Activated CD4-positive, CD25-positive, alpha-beta regulatory T cell (primary cell): ENCODE measurements at regions not wholly inside any gene's neighbourhood (a gene's known extent, or its start where the extent isn't known, plus 50 kb on each side); places are given as distances from the start of the nearest gene placed in this dataset.
"Not testable (repeated sequence)": the region's sequence is repeated elsewhere in the genome, so short reads cannot be mapped to it uniquely, and the experiment has no call there.

Source experiments
- DNase-seq, 4 experiments: peaks; one replicate each; lab custom pipeline; 2025; lab: John Stamatoyannopoulos, UW

DNA sequence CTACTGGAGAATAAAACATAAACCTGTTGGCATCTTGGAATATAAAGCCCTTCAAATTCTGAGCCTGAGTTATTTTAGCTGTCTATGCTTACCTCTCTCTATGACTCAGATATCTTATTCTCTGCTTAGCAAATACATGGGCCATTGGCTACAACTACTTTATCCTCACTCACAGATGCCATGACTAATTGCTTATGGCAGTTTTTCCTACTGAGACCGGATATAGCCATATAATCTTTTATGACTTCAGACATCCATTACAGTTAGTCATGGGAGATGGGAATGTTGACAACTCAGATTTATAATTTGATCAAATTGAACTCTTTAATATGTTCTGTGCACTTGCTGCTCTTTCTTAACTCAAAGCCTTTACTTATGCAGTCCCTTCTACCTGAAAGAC is 502.4 kb upstream of the ATP2B1 start:
- no peak for DNase-seq

DNA sequence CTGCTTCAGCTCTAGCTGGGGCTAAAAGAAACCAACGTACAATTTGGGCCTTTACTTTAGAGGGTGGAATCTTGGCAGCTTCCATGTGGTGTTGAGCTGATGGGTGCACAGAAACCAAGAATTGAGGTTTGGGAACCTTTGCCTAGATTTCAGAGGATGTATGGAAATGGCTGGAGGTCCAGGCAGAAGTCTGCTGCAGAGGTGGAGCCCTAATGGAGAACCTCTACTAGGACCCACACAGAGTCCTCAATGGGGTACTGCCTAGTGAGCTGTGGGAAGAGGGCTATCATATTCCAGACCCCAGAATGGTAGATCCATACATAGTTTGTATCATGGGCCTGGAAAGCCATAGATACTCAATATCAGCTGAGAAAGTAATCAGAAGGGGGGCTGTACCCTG is 500.4 kb upstream of the ATP2B1 start:
- DNase-seq: no peak

DNA sequence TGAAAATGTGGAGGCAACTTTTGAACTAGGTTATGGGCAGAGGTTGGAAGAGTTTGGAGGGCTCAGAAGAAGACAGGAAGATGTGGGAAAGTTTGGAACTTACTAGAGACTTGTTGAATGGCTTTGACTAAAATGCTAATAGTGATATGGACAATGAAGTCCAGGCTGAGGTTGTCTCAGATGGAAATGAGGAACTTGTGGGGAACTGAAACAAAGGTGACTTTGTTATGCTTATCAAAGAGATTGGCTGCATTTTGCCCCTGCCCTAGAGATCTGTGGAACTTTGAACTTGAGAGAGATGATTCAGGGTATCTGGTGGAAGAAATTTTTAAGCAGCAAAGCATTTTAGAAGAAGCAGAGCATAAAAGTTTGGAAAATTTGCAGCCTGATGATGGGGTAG is 499.7 kb upstream of the ATP2B1 start:
- DNase-seq: not testable (repeated sequence)

DNA sequence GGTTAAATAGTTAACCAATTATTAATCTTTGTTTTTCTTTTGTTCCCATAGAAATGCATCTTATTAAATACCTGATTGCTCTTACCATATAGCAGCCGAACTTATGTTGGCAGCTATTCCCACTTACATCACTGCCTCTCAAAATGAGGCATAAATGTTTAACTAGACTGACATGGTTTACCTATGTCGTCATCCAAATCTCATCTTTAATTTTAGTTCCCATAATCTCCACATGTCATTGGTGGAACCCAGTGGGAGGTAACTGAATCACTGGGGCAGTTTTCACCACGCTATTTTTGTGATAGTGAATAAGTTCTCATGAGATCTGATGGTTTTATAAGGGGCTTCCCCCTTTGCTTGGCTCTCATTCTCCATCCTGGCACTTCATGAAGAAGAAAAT is 499.2 kb upstream of the ATP2B1 start:
- DNase-seq: no peak

DNA sequence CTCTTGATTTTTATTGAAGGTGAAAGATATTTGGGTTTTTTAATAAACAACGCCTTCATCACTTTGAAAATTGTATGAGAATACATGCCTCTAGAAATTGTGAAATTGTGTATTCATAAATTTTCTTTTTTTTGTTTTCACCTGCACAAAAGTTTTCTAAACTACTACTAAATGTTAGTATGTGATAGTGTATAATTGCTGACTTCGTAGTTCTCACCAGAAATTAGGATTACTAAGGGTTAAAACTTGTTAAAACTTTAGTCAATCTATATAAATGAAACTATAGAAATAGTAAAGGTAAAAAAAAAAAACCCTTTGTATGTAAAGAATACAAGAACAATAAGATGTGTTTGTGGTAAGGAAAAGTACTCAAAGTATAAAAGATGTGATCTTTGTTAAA is 496.5 kb upstream of the ATP2B1 start:
- no peak for DNase-seq

DNA sequence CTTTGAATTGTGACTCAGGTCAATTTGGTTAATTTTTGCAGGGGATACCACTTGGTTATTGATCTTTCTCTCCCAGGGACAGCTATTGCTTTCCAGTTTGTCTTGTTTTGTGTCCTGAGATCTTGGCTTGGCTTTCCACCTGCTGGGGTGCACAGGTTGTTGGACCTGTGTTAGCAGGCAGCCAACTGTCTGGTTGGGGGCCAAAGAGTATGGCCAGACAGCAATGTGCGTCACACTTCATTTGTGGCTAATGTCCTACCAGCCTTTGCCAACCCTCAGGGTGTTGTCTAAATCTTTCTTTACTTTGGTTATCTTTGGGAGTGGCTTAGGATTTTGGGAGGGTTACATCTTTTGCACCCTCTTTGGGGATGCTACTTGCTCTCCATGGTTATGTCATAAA is 494.9 kb upstream of the ATP2B1 start:
- DNase-seq: no peak

DNA sequence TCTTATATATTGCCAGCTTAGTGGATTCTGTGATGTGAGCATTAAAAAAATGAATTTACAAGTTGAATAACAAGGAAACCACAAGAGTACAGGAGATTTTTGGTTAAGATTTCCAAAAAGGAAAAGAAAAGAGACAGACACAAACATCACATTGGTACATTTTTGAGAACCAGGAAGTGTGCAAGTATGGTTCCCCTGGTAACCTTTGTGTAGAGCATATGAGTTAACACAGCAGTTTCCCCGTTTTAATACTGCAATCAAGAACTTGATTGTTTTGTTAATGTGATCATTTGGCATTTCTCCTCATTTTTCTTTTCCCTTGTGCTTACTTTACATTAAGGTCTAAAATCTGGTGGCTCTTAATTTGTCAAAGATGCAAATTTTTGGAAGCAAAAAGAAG is 490.4 kb upstream of the ATP2B1 start:
- DNase-seq: no peak

DNA sequence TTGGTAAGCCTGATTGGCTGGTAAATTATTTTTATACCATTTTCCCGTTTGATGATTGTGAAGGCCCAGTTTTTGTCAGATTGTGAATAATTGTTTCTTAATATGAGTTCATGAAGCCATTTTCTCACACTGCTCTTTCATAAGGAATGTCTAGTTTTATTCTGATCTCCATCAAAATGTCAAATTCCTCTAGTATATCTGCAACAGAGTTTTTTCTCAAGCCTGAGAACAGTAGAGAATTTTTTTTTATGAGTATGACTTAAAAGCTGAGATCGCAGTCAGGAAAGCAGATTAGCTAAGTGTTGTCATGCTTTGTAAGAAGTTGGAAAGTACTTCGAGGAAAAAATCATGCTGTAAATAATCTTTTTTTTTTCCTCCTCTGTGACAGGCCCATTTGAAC is 484.9 kb upstream of the ATP2B1 start:
- no peak for DNase-seq

DNA sequence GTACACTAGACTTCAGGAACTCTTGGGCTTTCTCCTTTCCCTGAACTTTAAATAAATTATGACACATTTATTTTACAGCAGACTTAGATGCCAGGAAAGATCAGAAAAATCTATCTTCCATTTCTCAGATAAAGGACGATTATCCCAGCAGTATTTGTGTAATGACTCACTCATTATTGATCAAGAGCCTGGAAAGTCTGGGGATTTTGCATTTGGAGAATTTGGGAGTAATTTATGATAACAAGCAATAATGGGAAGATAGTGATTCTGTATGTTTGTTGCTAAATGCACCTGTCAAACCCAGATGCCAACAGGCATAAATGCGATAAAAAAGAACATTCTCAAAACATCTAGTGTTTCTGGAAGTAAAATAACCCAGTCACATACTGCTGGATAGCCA is 480.2 kb upstream of the ATP2B1 start:
- DNase-seq: no peak

DNA sequence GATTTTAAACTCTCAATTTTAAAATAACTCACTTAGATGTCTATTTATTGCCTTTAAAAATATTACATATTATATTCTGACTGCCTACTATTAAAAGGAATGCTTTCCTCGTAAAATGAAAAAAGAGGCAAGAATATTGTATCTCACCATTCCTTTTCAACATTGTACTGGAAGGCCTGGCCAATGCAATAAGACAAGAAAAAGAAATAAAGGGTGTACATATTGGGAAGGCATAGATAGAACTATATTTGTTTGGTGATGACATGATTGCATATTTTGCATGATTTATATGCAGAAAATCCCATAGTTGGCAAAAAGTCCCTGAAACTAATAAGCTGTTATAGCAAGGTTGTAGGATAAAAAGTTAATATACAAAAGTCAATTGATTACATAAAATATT is 474.6 kb upstream of the ATP2B1 start:
- no peak for DNase-seq

DNA sequence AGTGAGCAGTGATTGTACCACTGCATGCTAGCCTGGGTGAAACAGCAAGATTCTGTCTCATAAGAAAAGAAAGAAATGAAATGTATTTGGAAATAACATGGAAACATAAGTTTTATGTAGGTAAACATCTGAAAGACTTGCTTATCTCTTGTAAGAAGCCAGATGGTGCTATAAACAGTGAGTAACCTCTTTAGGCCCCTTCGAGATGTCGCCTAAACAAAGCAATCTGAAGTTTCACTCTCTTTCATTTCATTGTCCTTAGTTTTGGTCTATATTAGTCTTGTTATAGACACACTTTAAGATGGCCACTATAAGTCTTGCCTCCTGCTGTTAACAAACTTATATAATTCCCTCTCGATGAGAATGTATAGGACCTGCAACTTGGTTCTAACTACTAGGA is 472.6 kb upstream of the ATP2B1 start:
- no peak for DNase-seq

DNA sequence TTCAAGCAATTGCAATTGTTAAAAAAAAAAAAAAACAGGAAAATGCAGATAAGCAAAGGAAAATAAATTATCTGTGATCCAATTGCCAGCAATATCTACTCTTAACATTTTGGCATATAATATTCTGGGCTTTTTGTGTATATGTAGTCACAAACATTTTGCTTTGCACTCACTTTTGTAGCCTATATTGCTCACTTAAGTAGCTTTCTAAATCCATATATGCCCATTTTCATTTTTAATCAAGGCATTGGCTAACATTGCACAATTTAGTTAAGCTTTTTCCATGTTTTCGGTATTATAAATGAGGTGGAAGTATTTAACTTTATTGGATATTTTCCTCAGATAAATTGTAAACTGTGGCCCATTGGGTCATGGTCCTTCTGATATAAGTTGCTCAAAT is 466.3 kb upstream of the ATP2B1 start:
- no peak for DNase-seq

DNA sequence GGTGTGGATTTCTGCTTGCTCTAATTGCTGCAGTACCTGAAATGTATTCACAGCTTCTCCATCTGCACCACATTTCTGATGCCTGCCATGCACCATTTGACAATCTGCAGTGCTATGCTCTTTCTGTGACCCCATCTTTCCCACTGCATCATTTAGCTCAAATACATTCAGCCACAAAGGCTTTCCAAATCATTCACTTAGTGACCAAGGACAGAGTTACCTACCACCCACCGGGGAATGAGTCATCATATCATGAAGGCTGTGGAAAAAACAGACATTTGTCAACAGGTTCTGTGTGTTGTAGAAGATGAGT is 465.5 kb upstream of the ATP2B1 start:
- no peak for DNase-seq

DNA sequence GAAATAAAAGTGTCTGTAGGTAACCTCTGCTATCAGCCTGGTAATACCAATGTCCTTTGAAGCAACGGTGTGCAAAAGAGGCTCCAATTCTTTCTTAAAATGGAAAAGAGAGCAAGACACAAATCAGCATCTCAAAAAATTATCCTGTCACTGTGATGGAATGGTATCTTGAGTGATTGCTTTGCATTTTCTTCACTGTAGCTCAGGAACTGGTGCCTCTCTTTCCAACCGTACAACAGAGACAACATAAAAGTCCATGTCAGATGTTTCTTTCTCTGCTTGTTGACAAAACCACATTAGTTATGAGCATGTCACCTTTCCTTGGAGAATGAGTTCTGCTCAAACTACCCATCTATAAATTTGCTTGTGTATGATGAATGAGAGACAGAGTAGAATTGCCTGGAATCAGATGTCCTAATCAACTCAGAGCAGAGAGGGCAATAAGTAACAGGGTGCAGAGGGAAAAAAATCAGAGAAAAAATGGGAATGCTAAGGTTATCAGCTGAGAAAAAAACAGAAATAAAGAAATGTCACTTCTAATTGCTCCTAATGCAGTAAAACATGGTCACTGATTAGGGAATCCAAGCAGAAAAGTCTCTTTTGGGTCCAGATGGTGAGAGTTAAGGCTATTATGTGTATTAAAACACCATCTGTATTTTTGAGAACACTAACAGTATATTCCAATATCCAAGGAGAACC is 465.0 kb upstream of the ATP2B1 start:
- DNase-seq: no peak

DNA sequence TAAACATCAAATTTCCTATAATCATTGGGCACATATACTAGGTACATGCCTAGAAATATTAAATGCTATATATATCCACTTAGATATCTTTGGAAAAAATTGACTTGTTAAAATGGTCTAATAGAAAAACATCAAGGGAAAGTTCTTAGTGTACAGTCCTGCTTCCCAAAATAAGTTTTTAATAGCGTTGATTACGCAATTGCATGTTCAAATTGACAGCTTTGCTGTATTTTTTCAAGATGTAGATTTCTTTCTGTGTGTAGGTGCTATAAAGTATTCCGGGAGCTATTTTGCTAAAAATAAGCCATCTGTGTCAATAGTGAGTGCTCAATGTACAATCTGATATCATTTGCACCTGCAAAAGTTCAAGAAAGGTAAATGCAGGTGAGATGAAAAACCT is 463.9 kb upstream of the ATP2B1 start:
- DNase-seq: no peak

DNA sequence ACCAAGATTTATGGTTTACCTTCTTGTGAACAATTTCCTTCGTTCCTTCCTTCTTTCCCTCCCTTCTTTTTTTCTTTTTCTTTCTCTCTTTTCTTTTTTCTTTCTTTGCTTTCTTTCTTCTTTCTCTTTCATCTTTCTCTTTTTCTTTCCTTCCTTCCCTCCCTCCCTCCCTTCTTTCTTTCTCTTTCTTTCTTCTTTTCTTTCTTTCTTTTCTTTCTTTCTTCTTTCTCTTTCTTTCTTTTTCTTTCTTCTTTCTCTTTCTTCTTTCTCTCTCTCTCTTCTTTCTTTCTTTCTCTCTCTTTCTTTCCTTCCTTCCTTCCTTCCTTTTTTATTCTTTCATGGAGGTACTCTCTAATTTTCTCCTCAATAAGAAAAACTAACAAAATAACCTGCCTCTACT is 462.1 kb upstream of the ATP2B1 start:
- no peak for DNase-seq

DNA sequence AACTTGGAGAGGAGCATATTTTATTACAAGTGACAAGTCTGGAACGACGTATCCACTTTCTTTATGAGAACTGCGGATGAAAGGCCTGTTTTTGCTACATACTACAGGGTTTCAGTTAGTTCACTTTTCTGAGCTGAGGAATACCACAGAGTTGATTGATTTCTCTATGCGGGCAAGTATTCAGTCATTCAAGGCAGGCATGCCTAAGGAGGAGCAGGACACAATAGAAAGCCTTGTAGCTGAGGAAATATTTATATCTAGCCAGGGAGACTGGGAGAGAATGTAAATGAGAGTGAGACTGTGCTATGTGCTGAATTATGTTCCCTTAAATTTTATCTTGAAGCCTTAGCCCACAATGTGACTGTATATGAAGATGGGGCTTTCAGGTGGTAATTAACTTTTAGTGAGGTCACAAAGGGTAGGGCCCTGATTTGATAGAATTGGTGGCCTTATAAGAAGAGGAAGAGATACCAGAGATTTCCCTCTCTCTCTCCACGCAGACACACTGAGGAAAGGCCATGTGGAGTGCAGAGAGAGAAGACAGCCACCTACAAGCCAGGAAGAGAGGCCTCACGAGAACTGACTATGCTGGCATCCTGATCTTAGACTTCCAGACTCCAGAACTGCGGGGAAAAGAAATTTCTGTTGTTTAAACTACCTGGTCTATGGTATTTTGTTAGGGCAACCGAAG is 459.0 kb upstream of the ATP2B1 start:
- DNase-seq: no peak

DNA sequence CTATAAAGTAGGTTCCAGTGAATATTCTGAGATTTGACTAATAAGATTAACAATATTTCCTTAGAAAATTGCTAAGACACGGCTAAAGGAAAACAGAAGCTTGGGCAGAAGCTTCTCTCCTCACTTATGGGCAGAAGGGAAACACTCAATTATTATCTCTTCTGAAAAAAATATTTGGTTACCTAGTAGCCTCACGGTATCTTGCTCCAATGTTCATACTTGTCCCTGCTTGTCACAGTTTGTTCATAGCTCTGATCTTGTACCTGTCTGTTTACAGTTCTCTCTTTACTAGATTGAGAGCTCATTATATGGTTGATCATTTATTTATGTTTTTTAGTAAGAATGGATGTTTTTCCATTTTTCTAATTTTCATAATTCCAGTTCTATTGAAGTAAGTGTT is 458.0 kb upstream of the ATP2B1 start:
- no peak for DNase-seq

DNA sequence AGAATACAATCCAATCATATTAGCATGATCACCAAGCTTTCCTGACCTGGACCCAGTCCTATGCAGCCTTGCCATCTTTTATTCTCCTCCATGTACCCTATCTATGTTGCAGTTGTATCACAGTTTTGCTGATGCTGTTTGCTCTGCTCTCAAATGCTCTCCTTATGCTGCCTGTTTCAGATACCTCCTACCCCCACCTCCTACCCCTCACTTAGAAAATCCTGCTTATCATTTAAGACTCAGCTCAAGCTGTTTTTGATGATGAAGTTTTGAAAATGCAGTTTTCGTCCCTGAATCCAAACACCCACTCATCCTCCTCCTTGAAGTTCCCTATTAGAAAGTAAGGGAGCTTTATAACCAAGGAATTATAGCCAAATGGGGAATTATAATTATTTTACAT is 457.4 kb upstream of the ATP2B1 start:
- DNase-seq: no peak

DNA sequence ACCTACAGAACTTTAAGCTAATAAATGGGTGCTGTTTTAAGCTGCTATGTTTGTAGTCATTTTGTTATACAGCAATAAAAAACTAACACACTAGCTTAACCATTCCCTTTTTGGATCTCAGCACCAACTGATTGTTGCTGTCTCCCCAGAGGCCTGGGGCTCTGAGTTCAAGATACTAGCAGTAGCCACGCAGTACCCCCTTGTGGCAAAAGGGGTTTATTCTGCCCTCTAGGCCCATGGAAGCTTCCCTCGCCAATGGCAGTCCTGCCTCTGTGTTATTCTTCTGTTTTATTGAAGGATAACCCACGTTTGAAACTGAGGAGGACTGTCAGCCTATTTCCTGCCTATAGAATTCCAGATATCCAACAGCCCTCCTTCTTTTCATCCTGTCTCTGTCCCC is 455.3 kb upstream of the ATP2B1 start:
- no peak for DNase-seq

DNA sequence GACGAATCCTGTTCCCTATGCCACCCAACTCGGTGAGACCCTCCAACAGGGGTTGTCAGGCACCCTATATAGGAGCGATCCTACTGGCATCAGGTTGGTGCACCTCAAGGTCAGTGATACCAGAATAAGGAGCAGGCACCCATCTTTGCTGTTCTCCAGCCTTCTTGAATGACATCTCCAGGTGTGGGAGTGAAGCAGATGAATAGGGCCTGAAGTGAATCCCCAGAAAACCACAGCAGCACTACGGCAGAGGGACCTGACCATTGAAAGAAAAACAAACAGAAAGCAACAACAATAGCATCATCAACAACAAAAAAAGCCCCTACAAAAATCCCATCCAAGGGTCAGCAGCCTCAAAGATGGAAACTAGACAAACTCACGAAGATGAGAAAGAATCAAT is 445.2 kb upstream of the ATP2B1 start:
- DNase-seq: no peak

DNA sequence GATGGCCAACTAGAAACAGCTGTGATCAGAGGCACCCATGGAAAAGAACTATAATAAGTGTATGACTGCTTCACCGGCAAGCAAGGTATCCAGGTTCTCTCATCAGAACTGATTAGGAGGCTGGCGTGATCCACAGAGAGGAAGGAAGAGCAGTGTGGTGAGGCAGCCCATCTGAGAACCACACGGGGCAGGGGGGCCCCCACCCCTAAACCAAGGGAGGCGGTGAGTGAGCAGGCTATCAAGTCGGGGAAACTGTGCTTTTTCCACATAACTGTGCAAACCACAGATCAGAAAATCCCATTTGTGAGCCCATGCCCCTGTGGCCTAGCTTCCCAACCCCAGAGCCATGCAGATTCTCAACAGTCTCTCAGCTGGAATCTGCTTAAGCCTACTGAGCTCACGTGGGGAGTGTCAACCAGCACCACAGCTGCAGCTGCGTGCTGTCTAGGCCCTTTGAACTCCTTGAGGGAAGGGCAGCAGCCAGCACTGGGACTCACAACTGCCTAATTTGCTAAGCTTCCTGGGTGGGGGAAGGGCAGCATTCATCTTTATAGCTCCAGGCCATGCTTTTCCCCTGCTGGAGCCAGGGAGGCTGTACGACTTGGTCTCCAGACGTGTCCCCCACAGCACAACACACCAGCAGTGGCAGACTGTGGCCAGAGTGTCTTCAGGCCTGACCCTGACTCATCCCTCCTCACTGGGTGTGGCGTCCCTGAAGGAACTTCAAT is 444.4 kb upstream of the ATP2B1 start:
- no peak for DNase-seq

DNA sequence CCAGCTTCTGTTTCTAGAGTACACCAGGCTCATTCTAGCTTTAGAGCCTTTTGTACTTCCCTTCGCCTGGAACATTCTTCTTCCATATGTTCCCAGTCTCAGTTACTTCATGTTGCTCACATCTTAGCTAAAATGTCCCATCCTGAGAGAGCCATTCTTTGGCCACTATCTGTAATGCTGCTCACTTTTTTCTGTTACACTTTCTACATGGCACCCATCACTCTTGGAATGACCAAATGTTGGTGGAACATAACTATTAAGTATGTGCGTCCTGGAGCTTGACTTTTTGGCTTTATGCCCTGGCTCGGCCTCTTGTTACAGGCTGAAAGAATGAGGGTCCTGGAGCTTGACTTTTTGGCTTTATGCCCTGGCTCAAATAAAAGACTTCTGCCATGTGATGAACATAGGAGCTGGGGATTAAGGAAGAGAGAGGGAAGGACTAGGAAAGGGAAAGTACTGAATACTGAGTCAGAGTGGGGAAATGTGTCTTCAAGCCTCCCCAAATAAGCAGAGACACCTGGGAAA is 442.9 kb upstream of the ATP2B1 start:
- DNase-seq: no peak
